Nephron progenitor cell (in vitro differentiated cells): ENCODE measurements at regions not wholly inside any gene's neighbourhood (a gene's known extent, or its start where the extent isn't known, plus 50 kb on each side); places are given as distances from the start of the nearest gene placed in this dataset.

Experiments
- DNase-seq: peaks from one replicate; pipeline ENCODE4 v3.0.0; 2021
- H3K27ac Mint-ChIP-seq: 2 replicates; pipeline ENCODE4 v1.8.0; 2021; ENCODE audit warnings: mild to moderate bottlenecking, moderate library complexity, mixed read lengths
- H3K27me3 Mint-ChIP-seq: 2 replicates; pipeline ENCODE4 v1.8.0; 2021; ENCODE audit warnings: mild to moderate bottlenecking, low read depth, mixed read lengths; ENCODE audit not compliant: poor library complexity
- H3K36me3 Mint-ChIP-seq: 2 replicates; pipeline ENCODE4 v1.8.0; 2021; ENCODE audit warnings: low read depth, mixed read lengths
- H3K4me1 Mint-ChIP-seq: 2 replicates; pipeline ENCODE4 v1.8.0; 2021; ENCODE audit warnings: mixed read lengths
- H3K4me3 Mint-ChIP-seq: 2 replicates; pipeline ENCODE4 v1.8.0; 2021; ENCODE audit warnings: mild to moderate bottlenecking, moderate library complexity, mixed read lengths
- H3K9me3 Mint-ChIP-seq: 2 replicates; pipeline ENCODE4 v1.8.0; 2021; ENCODE audit warnings: mild to moderate bottlenecking, moderate library complexity, mixed read lengths
- CTCF ChIP-seq: fragments of 200-600 bp; sonication (generic); IDR thresholded peaks from 2 replicates; pipeline ENCODE4 v1.5.0; 2021; ENCODE audit warnings: antibody characterized with exemption

GRCh38 chr1:199684686-199685273, 342.7 kb upstream of the NR5A2 start:
- Mint-ChIP-seq H3K27me3 (peaks cover 3% of the 10 kb centered on the region), H3K4me1 (peaks cover 47% of the 10 kb centered on the region), H3K27ac (no peak overlapping the region), H3K36me3 (no peaks in the 10 kb centered on the region), H3K9me3 (no peaks in the 10 kb centered on the region), H3K4me3 (no peak overlapping the region)
- DNase-seq: peak; percentile 28
- TF ChIP-seq CTCF: peak; percentile 90

- H3K36me3 Mint-ChIP-seq: no peaks in the 10 kb centered on the region
- no peak overlapping the region for H3K4me3 Mint-ChIP-seq
- H3K9me3 Mint-ChIP-seq: no peaks in the 10 kb centered on the region
- DNase-seq: no peak
- H3K4me1 Mint-ChIP-seq: peaks cover 52% of the 10 kb centered on the region
- TF ChIP-seq CTCF: no peak
- peaks cover 4% of the 10 kb centered on the region for H3K27me3 Mint-ChIP-seq
- no peak overlapping the region for H3K27ac Mint-ChIP-seq
These were observed 342.1 kb upstream of the NR5A2 start for GRCh38 chr1:199685369-199685768.

- no peak for DNase-seq
- no peak overlapping the region for H3K4me3 Mint-ChIP-seq
- H3K36me3 Mint-ChIP-seq: no peaks in the 10 kb centered on the region
- no peak for TF ChIP-seq CTCF
- no peaks in the 10 kb centered on the region for H3K9me3 Mint-ChIP-seq
- H3K27ac Mint-ChIP-seq: no peak overlapping the region
- H3K4me1 Mint-ChIP-seq: peaks cover 62% of the 10 kb centered on the region
- peaks cover 7% of the 10 kb centered on the region for H3K27me3 Mint-ChIP-seq
These were observed 340.2 kb upstream of the NR5A2 start for GRCh38 chr1:199687321-199687720.

- H3K4me1 Mint-ChIP-seq: peaks cover 70% of the 10 kb centered on the region
- H3K9me3 Mint-ChIP-seq: no peaks in the 10 kb centered on the region
- H3K4me3 Mint-ChIP-seq: no peak overlapping the region
- no peak overlapping the region for H3K27ac Mint-ChIP-seq
- no peaks in the 10 kb centered on the region for H3K36me3 Mint-ChIP-seq
- DNase-seq: no peak
- no peak for TF ChIP-seq CTCF
- H3K27me3 Mint-ChIP-seq: peaks cover 7% of the 10 kb centered on the region
These were observed 339.3 kb upstream of the NR5A2 start for GRCh38 chr1:199688133-199688676.

- Mint-ChIP-seq H3K36me3 (no peaks in the 10 kb centered on the region), H3K27ac (no peak overlapping the region), H3K4me3 (no peak overlapping the region), H3K9me3 (no peaks in the 10 kb centered on the region), H3K4me1 (peaks cover 74% of the 10 kb centered on the region), H3K27me3 (peaks cover 7% of the 10 kb centered on the region)
- DNase-seq: no peak
- no peak for TF ChIP-seq CTCF
These were observed 338.7 kb upstream of the NR5A2 start for GRCh38 chr1:199688774-199689173.

- Mint-ChIP-seq H3K4me1 (peaks cover 67% of the 10 kb centered on the region), H3K36me3 (no peaks in the 10 kb centered on the region), H3K4me3 (no peak overlapping the region), H3K9me3 (no peaks in the 10 kb centered on the region), H3K27ac (no peak overlapping the region), H3K27me3 (peaks cover 13% of the 10 kb centered on the region)
- no peak for DNase-seq
- TF ChIP-seq CTCF: no peak
These were observed 337.0 kb upstream of the NR5A2 start for GRCh38 chr1:199690496-199690895.
